SK-N-MC (cell line): ENCODE measurements at regions not wholly inside any gene's neighbourhood (a gene's known extent, or its start where the extent isn't known, plus 50 kb on each side); places are given as distances from the start of the nearest gene placed in this dataset.

Source experiments
- EZH2 ChIP-seq: fragments of 200-600 bp; sonication (generic); IDR thresholded peaks from one replicate; pipeline ENCODE4 v1.6.1; 2017; ENCODE audit warnings: antibody characterized with exemption
- POLR2AphosphoS5 ChIP-seq: IDR thresholded peaks from 2 replicates; pipeline ENCODE4 v1.6.1; 2012; ENCODE audit warnings: mild to moderate bottlenecking, low read depth, low read length, borderline replicate concordance

DNA sequence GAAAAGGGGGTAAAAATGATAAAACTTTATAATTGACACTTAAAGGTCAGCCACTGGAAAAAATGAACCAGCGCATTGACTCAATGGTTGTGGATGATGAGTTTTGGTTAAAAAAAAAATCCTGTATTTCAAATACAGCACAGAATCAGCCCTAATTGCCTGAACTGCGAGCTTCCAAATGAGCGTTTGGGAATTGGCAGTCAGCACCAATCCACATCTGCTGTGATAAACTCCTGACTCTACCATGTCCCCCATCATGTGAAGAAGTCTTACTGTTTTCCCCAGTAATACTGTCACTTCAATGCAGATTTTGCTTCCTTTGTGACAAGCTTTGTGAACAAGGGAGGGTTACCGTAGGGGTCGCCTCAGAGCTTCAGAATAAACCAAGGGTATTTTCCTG lies 235.4 kb downstream of the EBLN2 start:
- TF ChIP-seq EZH2 (no peak), POLR2AphosphoS5 (no peak)
